AG08396 (cell line): ENCODE measurements at regions not wholly inside any gene's neighbourhood (a gene's known extent, or its start where the extent isn't known, plus 50 kb on each side); places are given as distances from the start of the nearest gene placed in this dataset.

ENCODE experiments used
- DNase-seq: peaks from one replicate; pipeline ENCODE4 v3.0.0; 2012; ENCODE audit warnings: low spot score, mixed read lengths

DNA sequence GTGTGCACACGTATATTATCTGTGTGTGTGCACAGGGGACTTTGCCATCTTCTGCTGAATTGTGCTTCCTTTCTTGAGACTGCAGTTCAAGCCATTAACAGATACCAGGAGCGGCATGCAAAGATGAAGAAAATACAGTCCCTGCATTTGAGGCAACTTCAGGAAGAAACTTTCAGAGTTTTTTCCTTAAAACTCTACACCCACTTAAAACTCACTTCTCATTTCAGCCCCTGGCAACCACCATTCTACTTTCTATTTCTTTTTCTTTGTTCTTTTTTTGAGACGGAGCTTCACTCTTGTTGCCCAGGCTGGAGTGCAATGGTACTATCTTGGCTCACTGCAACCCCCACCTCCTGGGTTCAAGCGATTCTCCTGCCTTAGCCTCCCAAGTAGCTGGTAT, 448.9 kb upstream of the ZMIZ1 start:
- DNase-seq: no peak

- no peak for DNase-seq
These were observed 447.6 kb upstream of the ZMIZ1 start for GRCh38 chr10:78620985-78621799.

- DNase-seq: peak; percentile 65
These were observed 445.1 kb upstream of the ZMIZ1 start for GRCh38 chr10:78623578-78624215.

GRCh38 chr10:78624791-78625190, 444.0 kb upstream of the ZMIZ1 start:
- DNase-seq: no peak

DNA sequence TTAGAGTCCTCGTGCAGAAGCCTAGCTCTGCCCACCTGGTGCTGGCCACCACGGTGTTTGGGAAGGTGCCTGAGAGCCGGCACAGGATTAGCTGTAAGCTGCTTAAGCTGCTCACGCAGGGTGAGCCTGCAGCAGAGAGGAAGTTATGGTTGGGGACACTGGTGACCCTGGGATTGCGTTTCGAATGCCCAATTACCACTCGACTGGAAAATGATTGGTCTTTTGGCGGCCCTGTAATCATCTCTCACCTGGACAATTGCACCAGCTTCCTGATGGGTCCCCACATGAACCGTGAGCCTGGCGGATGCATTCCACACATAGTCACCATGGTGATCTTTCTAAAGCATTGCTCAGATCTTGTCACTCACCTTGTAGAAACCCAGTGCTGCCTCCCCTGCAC, 442.3 kb upstream of the ZMIZ1 start:
- no peak for DNase-seq

- no peak for DNase-seq
These were observed 441.4 kb upstream of the ZMIZ1 start for GRCh38 chr10:78627254-78627795.

DNA sequence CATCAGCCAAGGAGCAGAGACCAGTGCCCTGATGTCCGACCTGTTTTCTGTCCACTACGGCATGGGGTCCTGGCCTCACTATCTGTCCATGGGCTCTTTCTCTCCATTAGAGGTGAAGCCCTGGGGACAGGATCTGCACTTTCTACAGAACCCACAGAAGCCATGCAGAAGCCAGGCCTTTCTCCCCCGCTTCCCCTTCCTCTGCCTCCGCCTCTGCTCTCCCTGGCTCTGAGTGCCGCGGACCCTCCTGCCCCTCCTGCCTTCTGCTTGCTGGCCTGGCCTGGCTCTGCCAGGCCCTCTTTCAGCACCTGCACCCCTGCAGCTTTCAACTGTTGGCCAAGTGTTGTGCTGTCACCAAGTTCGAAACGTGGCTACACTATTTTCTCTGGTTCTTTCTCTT, 439.8 kb upstream of the ZMIZ1 start:
- DNase-seq: no peak

DNA sequence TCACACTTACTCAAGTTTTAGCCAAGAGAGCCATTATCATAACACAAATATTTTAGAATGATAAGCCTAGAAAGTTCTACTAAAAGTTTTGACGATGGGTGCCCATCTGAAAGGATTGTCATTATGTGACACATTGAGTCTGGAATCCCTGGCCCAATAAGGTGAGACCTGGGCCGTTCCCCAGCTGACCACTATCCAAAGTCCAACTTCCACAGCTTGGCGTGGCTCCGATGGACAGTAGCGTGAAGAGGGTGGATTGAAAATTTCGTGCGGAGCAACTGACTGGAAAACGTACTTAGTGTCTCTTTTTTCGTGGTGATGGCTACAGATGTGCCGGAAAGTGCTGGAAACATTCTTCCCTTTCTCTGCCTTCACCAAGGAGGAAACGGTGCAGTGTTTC, 439.0 kb upstream of the ZMIZ1 start:
- DNase-seq: no peak

- no peak for DNase-seq
These were observed 437.6 kb upstream of the ZMIZ1 start for GRCh38 chr10:78630944-78631838.

DNA sequence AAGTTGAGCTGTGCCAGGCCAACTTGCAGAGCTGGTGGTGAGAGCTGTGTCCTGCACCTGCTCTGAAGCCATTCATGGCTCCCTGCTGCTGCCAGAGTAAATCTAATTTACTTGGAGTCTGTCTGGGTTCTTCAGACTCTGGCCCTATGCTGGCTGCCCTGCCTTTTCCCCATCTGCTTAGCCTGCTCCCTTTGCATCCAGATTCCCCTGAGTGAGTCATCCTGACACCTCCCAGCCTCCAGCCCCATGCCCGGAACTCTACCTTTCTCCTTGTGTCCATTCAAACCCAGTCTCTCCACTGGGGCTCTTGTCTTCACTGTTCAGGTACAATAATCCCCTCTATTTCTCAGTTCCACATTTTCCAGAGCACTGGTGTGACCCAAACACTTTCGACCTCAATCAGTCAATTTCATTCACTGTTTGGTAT, 434.4 kb upstream of the ZMIZ1 start:
- peak; percentile 53 for DNase-seq

GRCh38 chr10:78634835-78635234, 433.9 kb upstream of the ZMIZ1 start:
- peak; percentile 42 for DNase-seq

DNA sequence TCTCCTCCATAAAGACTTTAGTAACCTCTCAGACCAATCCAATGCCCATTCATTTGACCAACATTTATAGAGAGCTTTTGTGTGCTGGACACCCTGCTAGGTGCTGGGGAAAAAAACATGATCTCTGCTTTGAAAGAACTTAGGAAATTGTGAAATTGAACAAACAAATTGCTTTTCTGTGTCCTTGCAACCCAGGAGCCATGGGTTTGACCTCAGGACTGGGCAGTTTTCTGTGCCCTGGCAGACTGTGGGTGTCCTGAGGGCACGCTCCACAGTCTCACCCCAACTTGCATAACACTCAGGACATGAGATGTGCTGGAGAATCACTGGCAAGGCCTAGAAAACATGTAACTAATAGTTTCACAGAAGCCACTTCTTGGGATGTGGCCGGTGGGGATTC, 429.1 kb upstream of the ZMIZ1 start:
- no peak for DNase-seq

DNA sequence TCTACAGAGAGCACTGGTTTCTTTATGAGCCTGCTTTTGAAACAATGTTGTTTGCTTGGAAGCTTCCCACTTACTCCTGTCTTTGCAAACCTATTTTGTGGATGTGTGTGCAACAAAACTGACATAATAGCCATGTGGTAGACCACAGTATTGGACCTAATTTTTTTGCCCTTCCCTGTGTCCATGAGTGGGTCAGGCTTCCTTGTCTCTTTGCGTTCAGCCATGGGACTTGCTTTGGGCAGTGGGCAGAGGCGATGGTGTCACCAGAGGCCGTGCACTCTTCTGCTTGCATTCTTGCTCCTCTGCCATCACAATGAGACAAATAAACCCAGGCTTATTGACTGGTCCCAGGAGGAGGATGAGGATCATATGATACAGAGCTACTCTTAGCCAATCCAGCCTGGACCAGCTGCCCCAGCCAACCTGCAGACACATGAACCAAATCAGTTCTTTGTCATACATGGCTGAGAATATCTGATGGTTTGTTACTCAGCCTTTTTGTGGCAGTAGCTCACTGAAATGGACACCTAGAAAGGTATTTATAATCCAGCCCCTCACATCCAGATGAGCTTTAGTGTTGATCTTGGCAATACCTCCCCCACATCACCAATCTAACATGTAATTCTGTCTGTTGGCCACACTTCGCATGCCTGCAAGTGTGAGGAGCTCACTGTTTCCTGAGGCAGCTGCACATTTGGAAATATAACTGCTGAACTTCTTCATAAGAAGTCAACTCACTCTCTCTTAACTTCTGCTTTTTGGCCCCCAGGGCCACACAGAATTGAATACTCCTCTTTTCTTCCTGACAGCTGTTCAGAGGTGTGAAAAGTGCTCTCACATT, 427.8 kb upstream of the ZMIZ1 start:
- DNase-seq: no peak

GRCh38 chr10:78641693-78642092, 427.1 kb upstream of the ZMIZ1 start:
- DNase-seq: no peak

DNA sequence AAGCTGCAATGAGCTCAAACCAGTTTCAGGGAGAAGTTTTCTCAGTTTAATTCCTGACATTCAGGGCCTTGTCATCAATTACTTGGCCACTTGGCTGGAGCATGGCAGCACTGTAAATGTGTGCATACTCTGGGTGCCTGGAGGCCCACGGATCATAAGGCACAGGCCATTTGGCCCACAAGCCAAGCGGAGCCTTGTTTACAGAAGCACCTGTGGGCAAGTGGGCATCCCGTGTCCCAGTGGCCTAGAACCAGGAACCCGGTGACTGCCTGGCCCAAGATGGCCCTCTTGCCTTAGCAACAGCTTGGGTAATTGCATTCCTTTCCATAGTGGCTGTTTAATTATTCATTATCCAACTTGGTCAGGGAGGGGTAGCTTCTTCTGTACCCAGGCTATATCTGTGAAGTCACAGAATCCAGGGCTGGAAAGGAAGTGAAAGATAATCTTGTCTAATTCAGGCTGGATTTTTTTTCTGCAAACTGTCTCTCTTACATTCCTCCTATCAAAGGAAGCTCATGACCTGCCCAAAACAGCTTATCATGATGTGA, 426.4 kb upstream of the ZMIZ1 start:
- no peak for DNase-seq

DNA sequence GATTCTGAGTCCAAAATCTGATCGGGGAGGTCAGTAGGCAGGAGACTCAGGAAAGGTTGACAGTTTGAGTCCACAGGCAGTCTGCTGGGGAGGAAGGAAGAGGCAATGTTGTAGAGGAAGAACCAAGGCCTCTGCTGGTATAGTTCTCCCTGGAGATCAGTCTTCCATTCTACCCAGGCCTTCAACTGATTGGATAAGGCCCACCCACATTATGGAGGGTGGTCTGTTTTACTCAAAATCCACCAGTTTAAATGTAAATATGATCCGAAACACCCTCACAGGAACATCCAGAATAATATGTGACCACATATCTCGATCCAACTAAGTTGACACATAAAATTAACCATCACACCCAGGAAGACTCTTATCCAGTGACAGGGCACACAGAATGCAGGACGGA, 425.3 kb upstream of the ZMIZ1 start:
- no peak for DNase-seq

GRCh38 chr10:78644550-78644949, 424.2 kb upstream of the ZMIZ1 start:
- DNase-seq: no peak

- no peak for DNase-seq
These were observed 423.5 kb upstream of the ZMIZ1 start for GRCh38 chr10:78645169-78645686.

- no peak for DNase-seq
These were observed 422.8 kb upstream of the ZMIZ1 start for GRCh38 chr10:78645975-78646374.

DNA sequence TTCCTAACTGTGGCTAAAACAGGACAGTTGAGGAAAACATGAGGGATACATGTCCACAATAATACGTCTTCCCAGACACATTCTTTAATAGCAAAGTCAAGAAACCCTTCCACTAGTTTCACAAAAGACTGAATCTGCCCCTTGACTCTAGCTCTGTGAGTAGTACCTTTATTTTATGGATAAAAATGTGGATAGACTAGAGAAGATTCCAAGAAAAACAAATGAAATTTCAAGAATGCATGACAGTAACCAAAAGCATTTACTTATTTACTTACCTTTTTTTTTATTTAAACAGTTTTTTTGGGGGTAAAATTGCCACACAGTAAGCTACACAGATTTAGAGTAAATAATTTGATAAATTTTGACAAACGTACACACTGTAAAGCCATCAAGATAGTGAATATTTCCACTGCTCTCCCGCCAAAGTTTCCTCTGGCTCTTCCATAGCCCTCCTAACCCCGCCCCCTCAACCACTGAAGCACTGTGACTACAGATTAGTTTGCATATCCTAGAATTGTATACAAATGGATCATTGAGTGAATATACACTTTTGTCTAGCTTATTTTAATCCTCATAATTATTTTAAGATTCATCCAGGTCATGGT, 420.4 kb upstream of the ZMIZ1 start:
- DNase-seq: peak; percentile 37

DNA sequence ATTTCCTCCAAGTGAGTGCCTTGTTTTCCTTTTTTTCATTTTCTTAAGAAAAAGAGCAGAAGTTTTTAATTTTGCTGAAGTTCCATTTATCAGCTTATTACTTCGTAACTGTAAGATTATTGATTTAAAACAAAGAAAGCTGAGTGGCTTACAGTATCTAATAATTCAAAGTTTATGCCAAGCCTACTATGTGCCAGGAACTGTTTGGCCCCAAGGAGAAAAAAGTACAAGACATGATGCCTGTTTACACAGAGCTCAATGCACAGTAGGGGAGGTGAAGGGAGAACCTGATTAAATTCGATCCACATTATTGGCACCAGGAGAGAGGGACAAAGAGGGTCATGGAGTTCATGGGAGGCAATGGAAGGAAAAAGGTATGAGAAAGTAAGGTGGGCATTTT, 419.3 kb upstream of the ZMIZ1 start:
- no peak for DNase-seq
